NCI-H187 treated with DMSO at 0.1 percent for 48 hours (cell line): ENCODE measurements at regions not wholly inside any gene's neighbourhood (a gene's known extent, or its start where the extent isn't known, plus 50 kb on each side); places are given as distances from the start of the nearest gene placed in this dataset.
"Not testable (repeated sequence)": the region's sequence is repeated elsewhere in the genome, so short reads cannot be mapped to it uniquely, and the experiment has no call there.

ENCODE experiments used
- DNase-seq: peaks from one replicate; lab custom pipeline; 2025; lab: John Stamatoyannopoulos, UW

DNA sequence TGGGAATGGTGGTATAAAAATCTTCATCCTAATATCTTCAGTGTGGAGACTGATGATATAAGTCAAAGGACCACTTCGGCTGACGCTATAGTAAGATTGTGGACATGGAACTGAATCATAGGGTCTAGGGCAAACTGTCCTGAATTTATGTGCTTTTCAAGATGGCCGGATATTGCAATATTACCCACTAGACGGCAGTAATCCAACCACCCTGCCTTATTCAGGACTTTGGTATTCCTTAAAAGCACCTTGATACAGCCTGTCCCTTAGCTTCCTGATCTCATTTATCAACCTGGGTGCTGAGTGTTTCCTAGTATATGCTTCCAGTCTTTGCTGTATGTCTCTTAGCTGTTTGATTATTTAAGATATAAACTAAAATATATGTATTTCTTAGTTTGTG lies 71.2 kb upstream of the COX7C start:
- no peak for DNase-seq

DNA sequence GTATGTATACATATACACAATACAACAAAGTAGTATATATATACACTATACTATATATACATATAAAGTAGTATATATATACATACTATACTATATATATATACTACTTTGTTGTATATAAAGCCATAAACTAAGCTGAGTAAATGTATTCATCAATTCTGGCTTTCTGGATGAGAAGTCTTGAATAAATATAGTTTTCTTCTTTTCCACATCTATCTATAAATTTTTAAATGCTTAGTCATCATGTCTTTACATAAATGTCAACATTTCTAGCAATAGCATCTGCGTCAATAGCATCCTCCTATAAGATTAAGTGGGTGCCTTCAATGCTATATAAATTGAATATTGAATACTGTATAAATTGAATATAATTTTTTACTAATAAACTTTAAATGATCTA lies 63.1 kb upstream of the COX7C start:
- no peak for DNase-seq

DNA sequence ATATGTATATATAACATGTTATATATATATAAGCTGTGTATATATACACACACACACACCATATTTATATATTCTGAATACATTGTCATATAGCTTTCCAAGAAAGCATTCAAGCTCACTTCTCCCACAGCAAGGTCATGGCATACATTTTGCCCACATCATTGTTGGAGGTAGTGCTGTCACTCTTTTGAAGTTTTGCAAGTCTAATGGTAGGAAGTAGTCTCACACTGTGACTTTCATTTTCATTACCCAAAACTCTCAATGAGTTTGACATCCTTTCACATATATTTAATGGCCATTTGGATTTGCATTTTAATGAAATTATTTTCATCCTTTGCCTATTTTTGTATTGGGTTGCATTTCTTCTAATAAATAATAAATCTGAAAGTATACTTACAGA lies 59.8 kb upstream of the COX7C start:
- no peak for DNase-seq

DNA sequence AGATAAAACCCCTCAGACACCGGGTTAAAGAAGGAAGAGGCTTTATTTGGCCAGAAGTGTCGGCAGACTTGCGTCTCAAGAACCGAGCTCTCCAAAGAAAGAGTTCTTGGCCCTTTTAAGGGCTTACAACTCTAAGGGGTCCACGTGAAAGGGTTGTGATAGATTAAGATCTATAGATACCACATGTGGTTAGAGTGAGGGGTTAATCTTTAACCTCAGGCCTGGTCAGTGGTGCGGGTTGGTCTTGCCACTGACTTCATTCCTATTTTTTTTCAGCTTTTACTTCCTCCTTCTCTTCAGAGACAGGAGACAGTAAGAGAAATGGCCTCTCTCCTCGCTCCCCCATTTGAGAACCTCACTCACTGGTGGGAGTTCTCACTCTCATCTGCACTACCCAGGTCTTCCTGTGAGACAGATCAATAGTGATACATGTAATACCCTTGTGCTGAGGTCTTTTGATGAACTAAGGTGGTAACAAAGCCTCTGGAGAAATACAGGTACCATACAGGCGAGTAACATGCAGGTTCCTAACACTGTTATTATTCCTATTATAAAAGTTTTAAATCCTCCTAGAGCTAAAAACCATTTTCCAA lies 52.4 kb upstream of the COX7C start:
- DNase-seq = no peak

DNA sequence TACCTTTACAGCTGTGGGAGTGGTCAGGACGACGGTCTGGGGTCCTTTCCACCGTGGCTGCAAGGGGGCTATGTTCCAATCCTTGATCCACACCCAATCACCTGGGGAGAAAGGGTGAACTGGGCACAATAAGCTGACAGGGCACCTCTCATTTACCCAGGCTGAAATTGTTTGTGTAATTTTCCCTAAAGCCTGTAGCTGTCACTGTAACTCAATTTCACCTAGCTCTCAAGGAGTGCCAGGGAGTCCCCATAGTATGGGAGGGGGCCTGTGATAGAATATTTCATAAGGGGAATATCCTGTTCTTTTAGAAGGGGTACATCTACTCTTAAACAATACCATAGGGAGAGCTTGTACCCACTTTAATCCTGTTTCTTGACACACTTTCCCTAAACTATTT lies 51.7 kb upstream of the COX7C start:
- DNase-seq = not testable (repeated sequence)
